Choroid plexus epithelial cell (primary cell): ENCODE measurements at regions not wholly inside any gene's neighbourhood (a gene's known extent, or its start where the extent isn't known, plus 50 kb on each side); places are given as distances from the start of the nearest gene placed in this dataset.

ENCODE experiments used
- DNase-seq: peaks from one replicate; pipeline ENCODE4 v3.0.0-alpha.2; 2010; ENCODE audit warnings: low read depth
- H3K4me3 ChIP-seq: 2 replicates; pipeline ENCODE4 v1.5.1; 2011; ENCODE audit warnings: low read depth, mild to moderate bottlenecking, control low read depth, low read length, moderate library complexity
- TF ChIP-seq, protein P1 (sequence below): conservative IDR thresholded peaks from 2 replicates; pipeline ENCODE4 v1.5.1; 2011; ENCODE audit warnings: low read depth, mild to moderate bottlenecking, control low read depth, inconsistent platforms, low read length, moderate library complexity

DNA sequence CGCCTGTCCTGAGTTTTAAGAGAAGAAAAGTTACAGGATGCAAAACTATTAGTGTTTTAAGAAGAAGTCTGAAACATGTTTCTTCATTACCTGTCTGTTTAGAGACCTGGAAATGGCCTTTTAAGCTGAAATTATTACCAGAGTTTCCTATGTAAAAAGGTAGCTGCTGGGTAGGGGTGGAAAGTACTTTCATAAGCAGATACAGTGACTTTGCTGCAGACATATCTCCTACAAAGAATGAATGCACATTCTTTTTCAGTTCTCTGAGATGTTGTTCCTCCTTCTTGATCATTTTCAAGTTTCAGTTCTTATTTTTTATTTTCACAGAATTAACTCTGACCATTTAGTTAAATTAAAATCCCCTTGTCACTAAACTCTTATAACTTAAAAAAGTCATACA lies 1329.6 kb downstream of the KCNT2 start:
- DNase-seq: no peak
- no peak overlapping the region for H3K4me3 ChIP-seq

DNA sequence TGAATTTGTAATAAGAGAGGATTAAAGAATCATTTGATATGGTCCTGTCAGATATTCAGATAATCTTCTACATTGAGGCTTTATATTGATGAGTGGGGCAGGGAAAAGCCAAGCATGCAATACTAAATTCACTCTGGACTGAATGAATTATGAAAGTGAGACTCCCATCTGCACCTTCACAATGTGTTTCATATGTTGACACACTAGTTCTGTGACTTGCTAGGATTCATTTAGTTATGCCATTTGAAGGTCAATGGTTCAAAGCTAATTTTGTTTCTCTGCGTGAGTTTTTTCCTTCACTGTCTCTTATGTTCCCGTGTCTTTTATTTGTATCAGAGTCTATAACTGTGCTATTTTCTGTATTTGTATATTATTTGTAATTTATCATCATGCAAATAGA lies 1332.5 kb downstream of the KCNT2 start:
- TF ChIP-seq, protein P1, sequence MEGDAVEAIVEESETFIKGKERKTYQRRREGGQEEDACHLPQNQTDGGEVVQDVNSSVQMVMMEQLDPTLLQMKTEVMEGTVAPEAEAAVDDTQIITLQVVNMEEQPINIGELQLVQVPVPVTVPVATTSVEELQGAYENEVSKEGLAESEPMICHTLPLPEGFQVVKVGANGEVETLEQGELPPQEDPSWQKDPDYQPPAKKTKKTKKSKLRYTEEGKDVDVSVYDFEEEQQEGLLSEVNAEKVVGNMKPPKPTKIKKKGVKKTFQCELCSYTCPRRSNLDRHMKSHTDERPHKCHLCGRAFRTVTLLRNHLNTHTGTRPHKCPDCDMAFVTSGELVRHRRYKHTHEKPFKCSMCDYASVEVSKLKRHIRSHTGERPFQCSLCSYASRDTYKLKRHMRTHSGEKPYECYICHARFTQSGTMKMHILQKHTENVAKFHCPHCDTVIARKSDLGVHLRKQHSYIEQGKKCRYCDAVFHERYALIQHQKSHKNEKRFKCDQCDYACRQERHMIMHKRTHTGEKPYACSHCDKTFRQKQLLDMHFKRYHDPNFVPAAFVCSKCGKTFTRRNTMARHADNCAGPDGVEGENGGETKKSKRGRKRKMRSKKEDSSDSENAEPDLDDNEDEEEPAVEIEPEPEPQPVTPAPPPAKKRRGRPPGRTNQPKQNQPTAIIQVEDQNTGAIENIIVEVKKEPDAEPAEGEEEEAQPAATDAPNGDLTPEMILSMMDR: no peak
- no peak overlapping the region for H3K4me3 ChIP-seq
- DNase-seq: no peak

More for the DNA sequence above, 1329.6 kb downstream of the KCNT2 start:
- TF ChIP-seq, protein P1: no peak

DNA sequence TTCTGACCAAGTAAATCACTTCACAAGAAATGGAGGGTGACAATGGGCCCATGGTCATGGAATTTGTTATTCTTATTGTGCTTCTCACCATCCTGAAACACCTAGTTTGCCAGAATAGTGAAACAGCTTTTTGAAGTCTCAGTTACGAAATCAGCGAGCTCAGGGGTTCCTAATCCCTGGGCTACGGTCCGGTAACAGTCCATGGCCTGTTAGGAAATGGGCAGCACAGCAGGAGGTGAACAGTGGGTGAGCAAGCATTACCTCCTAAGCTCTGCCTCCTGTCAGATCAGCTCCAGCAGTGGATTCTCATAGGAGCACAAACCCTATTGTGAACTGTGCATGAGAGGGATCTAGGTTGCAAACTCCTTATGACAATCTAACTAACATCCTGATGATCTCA lies 1356.3 kb downstream of the KCNT2 start:
- TF ChIP-seq, protein P1: no peak
- no peak overlapping the region for H3K4me3 ChIP-seq
- DNase-seq: no peak

DNA sequence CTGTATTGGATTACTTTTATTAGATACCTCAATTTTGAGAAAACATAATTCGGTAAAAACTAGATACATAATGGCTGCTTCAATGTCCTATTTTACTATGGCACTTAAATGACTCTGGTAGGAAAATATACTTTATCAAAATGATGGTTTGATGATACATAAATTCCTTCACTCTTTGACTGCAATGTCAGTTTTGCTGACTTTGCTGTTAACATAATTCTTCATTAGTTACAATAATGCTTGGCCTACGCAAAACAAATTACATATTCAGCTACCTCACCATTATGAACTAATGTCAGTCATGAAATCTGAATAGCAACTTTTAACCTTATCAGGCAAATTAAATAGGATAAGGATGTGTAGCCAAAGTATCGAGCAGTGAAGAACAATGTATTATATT lies 1364.7 kb downstream of the KCNT2 start:
- TF ChIP-seq, protein P1: no peak
- H3K4me3 ChIP-seq: no peak overlapping the region
- DNase-seq: no peak

DNA sequence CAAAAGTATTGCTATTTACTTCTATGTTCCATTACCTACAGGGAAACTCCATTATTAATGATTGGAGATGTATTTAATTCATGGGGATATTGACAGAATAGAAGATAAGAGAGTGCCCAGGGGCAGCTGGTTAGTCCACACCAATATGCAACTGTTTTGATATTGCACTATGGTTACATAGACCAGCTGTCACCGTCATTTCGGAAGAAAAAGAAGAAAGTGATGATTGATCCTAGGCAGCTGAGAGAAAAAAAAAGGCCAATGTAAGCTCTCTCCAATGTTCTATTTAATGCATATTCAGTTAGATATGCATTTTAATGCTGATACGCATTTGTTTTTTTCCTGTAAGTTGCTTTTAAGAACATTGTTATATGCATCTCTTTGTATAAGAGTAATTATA lies 1367.2 kb downstream of the KCNT2 start:
- DNase-seq: no peak
- TF ChIP-seq, protein P1: no peak

DNA sequence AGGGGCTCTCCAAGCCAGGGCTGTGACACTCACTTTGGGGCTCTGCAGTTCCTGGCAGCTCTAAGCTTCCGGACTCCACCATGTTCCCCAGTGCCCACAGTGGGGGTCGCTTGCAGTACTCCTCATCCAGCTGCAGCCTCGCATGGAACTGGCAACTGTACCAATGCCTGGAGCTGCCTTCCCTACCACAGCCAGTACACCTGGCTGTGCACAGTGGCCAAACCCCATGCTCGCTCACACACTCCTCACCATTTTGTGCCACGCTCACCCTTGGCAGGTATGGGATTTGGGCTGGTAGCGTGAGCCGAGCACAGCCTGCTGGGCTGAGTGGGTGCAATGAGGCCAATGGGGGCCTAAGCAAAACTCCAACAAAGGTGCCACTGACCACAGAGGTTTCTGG lies 1369.9 kb downstream of the KCNT2 start:
- no peak overlapping the region for H3K4me3 ChIP-seq
- TF ChIP-seq, protein P1: no peak
- DNase-seq: no peak

More for the DNA sequence above, 1367.2 kb downstream of the KCNT2 start:
- H3K4me3 ChIP-seq: no peak overlapping the region

DNA sequence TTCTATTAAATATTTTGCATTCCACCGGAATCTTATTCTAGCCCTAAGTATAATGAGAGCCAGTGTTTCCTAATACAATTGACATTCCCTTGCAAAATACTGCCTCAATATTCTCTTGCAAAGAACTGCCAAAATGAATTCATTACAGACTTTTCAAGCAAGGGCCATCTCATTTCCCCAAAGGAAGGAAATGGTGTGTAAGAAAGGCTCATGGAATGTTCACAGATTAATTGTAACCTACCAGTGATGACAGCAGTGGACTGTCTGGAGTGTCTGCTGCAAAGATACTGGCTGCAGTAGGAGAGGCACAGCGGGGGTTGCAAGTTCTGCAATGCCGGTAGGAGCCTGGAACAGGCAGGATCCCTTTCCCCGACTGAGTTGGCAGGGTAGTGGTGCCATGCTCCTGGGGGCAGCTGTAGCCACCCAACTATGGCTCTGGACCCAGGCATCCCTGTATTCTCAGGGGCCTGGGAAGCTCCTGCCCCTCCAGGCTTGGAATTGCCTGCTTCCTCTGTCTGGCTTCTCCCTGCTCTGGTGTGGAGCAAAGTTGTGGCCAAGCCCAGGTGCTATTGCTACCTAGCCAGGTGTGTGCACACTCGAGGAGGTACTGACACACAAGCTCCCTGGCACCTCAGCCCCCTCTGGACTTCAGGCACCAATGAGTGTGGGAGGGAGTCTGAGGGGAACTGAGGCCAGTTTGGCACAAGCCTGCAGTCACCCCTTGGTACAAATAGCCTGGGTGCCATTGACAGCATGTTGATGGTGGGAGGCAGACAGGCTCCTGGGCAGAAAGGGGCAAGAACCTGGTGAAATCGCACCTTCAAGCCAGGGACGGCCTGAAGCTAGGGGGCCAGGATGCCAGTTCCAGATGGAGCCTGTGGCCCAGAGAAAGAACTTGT lies 1371.0 kb downstream of the KCNT2 start:
- H3K4me3 ChIP-seq: no peak overlapping the region
- no peak for DNase-seq
- TF ChIP-seq, protein P1: no peak
